ENCODE measurements at regions not wholly inside any gene's neighbourhood (a gene's known extent, or its start where the extent isn't known, plus 50 kb on each side); places are given as distances from the start of the nearest gene placed in this dataset.

DNA sequence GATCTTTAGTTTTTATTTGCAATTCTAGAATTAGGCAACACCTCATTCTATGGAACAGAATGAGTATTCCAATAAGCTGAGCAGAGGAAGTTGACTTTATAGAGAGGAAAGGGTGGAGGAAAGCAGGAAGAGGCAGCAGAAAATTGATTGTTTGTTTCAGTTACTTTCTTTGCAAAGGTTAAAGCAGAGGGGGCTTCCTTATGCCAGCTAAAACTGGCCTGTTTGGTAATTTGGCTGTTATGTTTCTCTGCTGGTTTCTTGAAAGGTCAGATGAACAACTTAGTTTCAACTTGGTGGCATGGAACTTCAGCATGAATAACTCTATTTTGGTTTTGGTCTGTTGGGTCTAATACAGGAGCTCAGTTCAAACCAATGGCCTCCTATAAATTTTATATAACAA, 190.9 kb upstream of the IL12A start:
- TF ChIP-seq POLR2AphosphoS5 (IDR thresholded peaks at IDR 0.05; ENCODE audit: low read depth, low read length) (no peak), POLR2A (IDR thresholded peaks at IDR 0.05; ENCODE audit: low read depth, low read length) (no peak)

Measured in GM12892 (cell line).